ENCODE measurements at regions not wholly inside any gene's neighbourhood (a gene's known extent, or its start where the extent isn't known, plus 50 kb on each side); places are given as distances from the start of the nearest gene placed in this dataset.

GRCh38 chr6:111987295-111987694, 66.6 kb upstream of the CCN6 start:
- DNase-seq: no peak

GRCh38 chr6:111988926-111989325, 65.0 kb upstream of the CCN6 start:
- no peak for DNase-seq

GRCh38 chr6:111989743-111990142, 64.2 kb upstream of the CCN6 start:
- DNase-seq: peak in 1 of 2 experiments; percentile 24

- DNase-seq: no peak
Observed at GRCh38 chr6:111990214-111990613, 63.7 kb upstream of the CCN6 start.

- peak; percentile 45 to 46 for DNase-seq
Observed at GRCh38 chr6:111992851-111993250, 61.1 kb upstream of the CCN6 start.

- DNase-seq: no peak
Observed at GRCh38 chr6:111993342-111993741, 60.6 kb upstream of the CCN6 start.

- no peak for DNase-seq
Observed at GRCh38 chr6:111994791-111995190, 59.1 kb upstream of the CCN6 start.

- no peak for DNase-seq
Observed at GRCh38 chr6:111995404-111995803, 58.5 kb upstream of the CCN6 start.

GRCh38 chr6:111996144-111996865, 57.6 kb upstream of the CCN6 start:
- DNase-seq: no peak

- DNase-seq: peak; percentile 71 to 73
Observed at GRCh38 chr6:111997078-111997852, 56.6 kb upstream of the CCN6 start.

- DNase-seq: no peak
Observed at GRCh38 chr6:111997853-111998208, 56.1 kb upstream of the CCN6 start.

- DNase-seq: no peak
Observed at GRCh38 chr6:112002307-112002706, 51.6 kb upstream of the CCN6 start.
